HG03442 (cell line): ENCODE measurements at regions not wholly inside any gene's neighbourhood (a gene's known extent, or its start where the extent isn't known, plus 50 kb on each side); places are given as distances from the start of the nearest gene placed in this dataset.
A peak's percentile ranks its signal among the peaks of the same experiment; 100 is the strongest.

Experiments
- ATAC-seq: cut with Tn5 transposase; IDR thresholded peaks from one replicate; pipeline ENCODE4 v1.9.1; 2021; ENCODE audit warnings: mild to moderate bottlenecking, moderate library complexity; ENCODE audit not compliant: unreplicated experiment

DNA sequence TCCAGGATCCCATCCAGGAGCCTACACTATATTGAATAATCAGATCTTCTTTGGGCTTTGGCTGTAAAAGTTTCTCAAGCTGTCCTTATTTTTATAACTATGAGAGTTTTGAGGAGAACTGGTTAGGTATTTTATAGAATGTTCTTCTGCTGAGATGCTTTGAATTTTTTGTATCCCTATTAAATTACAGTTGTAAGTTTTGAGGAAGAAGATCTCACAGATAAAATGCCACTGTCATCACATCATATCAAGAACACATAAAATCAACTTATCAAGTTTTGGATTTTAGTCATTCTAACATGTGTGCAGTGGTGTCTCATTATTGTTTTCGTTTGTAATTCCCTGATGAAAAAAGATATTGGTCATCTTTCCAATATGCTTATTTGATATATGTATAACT lies 260.2 kb upstream of the COL3A1 start:
- ATAC-seq, result no peak

DNA sequence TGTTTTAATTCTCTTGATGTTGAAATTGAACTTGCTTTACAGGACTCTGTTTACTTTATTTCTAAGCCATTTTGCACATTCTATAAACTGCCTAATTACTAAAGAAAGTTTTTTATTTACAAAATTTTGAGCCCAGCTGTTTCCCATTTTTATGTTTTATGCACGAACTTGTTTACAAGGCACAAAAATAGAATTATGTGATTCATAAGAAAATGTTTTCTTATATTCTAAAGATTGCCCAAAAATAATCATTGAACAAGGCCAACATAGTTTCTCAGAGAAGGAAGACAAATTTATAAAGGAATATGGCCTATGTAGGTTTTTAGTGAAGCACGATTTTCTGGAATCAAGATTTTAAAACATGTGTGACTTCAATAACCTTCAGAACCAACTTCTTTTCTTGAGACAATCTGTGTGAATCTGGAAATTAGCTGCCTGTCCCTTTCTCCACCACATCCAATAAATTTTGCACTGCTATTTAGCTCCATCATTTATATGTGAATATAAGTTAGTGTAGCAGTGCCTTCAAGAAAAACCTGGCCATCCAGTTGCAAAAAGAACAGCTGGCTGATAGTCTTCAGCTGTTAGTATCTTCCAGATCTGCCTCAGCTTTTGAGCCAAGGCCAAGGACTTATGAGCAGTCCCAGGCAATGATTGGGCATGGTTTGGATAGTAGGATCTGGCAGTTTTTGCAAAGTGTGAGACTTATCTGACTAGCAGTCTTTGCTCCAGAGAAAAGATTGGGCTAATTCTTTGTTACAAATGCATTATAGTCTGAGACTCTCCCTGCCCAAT lies 253.2 kb upstream of the COL3A1 start:
- ATAC-seq, result no peak

DNA sequence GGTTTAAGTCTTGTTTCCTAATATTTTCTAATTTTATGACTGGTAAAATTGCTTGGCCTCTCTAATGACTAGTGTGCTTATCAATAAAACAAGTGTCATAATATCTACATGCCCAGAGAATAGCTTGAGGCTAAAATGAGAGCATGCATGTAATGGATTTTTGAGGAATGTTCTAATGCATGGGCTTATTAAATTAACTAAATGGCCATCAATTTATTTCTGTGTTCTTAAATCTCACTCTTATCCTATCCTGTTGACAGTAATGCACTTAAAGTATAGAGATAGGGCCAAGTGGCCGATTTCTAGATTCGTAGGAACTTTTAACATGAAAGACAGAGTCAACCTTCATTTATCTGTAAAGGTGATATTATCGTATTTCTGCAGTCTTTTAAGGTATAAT lies 252.4 kb upstream of the COL3A1 start:
- no peak for ATAC-seq

DNA sequence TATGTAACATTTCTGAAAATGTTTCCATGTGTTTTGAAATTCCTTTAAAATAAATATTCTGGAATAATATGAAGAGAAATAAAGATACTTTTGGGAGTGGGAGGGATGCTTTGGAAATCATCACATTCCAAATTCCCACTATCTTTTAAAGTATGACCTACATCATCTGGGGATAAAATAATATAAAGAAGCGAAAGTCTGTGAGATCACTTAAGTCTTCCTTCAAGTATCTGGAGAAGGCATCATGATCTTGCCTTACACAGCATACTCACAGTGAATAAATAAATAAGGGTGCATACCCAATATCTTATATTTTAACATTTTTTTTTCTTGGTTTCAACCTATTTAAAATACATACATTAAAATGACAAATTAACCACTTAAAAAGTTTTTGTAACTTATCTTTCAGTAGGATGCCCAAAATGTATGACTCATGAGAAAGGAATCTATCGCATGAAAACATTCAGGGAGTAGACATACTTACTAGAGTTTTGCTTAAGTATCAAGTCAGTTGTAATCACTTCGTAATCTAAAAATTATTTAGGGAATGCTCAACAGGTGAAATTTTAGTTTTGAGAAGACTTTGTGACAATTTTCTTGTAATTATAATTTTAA lies 248.3 kb upstream of the COL3A1 start:
- no peak for ATAC-seq

DNA sequence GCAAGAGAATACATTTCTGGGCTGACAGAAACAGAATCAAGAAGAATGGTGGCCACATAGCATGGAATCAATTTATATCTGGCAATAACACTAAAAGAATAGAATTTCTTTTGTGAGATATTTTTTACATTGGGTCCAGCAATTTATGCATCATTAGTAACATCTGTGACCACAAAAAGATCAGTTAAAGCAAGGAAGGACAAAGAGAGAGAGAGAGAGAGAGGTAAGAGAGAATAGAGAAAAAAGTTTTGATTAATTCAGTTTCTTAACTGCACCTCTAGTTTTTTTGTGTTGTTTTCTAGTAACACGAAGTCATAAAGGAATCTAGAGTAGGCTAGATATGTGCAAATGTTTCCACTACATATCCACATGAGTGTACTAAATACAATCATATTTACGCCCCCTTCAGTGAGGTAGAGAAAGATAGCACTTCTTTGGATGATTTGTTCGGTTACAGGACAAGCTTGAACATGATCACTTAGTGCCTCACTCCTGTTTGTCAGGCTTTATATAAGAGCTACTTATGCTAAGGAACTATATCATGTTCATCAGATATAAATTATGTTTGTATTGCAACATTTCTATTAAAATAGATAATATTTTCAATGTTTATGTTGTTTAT lies 247.4 kb upstream of the COL3A1 start:
- no peak for ATAC-seq

DNA sequence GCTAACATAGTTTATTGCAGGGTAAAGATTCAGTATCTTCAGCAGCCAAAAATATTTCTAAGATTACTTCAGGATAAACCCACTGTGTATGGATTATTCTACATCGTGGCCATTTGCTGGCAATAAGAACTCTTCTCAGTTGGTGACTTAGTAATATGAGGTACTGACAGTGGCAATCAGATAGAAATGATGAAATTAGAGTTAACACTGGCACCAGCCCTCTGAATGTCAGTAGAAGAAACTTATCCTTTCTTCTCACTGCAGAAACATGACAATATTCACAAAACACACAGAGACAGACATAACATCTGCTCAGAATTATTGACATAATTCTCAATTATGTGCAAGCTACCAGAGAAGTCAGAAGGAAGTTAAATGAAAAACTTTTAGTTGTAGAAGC lies 246.3 kb upstream of the COL3A1 start:
- ATAC-seq, result no peak

DNA sequence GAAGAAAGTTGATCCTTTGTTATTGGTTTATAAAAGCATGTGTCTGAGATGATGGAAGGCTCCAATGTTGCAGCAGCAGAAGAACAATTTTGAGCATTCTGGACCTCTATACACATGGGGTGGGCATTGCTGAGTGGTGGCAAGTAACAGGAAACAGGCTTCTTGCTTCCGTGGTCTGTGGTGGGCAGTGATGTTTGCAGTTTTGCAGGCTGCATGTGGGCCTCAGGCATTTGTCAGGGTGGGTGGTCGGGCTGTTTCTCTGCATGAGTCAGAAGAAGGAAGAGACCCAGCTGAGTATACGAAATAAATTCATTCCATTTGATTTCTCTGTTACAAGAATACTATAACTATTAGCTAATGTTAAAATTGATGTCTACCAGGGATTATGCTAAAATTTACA lies 239.5 kb upstream of the COL3A1 start:
- no peak for ATAC-seq

DNA sequence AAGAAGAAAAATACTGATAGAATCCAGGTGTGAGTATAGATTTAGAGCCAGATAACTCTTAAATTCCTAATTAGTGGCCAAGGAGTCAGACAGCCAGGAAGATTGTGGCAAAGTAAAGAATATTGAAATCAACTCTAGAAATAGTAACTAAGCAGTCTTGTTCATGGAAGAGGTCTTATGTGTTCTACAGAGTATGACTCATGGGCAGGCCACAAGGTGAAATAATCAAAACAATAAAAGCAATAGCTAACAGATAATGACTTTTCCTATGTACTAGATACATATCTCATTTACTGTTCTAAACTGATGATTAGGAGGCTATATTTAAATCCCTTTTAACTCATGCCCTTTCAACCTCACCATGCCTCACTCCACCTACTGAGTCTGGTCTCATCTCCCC lies 227.4 kb upstream of the COL3A1 start:
- no peak for ATAC-seq

DNA sequence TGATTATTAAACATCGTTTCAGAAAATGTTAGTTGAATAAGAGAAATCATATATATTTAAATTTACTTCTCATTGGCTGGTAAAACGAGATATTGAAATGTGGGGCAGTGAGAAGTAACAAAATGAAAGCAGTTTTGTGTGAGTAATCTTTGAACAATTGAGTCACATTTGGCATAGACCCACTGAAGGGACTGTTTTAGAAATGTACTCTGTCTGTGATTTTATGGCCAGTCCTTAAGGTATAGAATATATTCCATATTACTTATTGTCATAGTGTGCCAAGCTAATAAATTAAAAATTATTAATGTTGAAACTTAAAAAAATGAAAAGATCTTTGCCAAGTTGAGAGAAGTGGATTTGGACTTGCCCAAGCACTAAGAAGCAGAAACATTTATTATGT lies 222.4 kb upstream of the COL3A1 start:
- no peak for ATAC-seq

DNA sequence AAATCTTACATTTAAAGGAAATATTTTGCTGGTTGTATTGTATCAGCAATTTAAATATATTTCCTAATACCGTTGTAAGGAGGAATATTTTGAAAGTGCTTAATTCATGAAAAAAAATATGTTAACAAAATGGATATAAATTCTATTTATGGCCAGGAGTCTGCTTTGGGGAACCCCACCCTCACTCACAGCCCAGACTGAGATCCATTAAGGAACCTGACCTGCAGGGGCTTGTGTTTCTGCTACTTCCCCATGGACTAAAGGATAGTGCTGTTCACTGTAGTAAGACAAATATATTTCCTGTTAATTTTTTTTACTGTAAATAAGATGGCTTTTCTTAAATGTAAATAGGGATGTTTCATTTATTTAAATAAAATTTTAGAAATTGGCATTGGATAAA lies 221.9 kb upstream of the COL3A1 start:
- no peak for ATAC-seq

DNA sequence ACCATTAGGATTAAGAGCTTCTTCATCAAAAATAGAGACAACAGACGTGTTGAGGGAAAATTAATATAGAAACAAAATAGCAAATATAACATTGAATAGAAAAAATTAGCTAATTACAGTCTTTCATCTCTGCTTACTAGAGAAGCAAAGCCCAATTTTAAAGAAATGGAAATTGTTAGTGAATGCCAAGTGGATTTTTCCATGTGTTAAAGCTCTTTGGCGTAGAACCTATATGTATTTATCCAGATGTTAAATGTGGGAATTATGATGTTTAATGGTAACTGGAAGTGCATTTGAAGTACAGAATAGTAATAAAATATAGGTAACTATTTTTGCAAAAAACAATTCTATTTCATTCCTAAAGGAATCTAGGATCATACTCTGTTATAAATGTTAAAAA lies 212.0 kb upstream of the COL3A1 start:
- ATAC-seq, result no peak

DNA sequence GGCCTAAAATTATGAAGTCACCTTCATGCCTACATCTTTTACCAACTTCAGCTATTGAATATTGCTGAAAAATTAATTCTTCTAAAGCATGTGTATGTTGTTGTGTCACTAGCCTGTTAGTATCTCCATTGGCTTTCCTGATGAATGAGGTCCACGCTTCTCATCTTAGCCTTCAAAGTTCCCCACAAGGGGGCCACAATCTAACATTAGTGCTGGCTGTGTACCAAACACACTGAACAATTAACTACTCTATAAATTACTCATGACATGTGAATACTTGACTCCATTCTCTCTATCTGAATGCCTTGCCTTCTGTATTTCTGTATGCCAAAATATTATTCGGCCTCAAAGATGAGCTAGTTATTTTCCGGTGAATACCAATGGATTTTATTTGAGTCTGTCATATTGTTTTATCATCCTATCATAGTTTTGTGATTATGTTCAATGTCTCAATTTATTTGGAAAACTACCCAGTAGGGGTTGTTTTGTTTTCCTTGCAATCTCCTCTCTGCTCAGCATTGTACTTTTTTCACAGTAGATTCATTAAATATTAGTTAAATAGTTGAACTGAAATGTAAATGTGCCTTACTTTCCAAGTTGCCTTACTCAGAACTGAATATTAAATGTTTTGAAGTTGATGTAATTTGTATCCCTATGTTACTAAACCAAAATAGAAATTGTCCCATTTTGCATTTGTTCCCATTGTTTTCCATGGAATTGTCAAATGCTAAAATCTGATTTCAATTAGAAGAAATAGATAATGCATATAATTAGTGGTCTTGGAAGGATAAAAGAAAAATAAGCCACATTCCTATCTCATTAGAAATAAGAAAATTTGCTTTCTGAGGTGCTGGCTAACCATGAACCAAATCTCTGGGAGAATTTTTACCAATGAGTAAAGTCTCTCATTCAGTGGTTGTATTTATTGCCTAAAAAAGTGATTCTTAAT lies 208.4 kb upstream of the COL3A1 start:
- peak; percentile 71 for ATAC-seq

DNA sequence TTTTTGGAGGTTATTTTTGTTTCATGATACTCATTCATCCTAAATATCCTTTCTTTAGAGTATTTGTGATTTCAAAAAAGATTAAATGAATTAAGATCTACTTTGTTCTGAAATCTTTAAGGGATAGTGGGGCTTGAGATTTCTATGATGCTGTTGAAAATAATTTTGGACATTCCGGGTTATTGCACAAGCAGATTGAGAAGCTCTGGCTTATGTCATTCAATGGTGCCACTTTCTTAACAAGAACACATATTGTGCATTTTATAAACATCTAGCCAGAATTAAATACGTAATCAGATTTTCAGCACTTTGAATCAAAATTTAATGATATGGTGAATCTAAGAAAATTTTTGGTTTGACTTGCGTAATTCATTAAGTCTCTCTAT lies 207.7 kb upstream of the COL3A1 start:
- no peak for ATAC-seq

DNA sequence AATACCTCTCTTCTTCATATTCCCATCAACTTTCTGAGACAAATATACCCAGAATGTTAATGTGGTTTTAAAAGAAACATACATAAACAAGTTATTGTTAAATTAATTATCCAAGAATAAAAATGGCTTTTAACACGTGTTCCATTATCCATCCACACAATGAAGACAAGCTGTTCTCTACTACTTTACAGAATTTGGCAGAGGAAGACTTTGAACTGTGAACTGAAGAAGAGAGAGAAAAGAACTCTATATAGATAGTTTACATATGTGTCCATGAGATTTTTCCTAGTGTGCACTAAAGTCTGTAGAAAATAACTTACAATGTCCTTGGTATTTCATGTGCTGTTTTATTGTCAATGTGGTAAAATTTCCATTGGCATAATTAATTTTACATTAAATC lies 207.0 kb upstream of the COL3A1 start:
- no peak for ATAC-seq

DNA sequence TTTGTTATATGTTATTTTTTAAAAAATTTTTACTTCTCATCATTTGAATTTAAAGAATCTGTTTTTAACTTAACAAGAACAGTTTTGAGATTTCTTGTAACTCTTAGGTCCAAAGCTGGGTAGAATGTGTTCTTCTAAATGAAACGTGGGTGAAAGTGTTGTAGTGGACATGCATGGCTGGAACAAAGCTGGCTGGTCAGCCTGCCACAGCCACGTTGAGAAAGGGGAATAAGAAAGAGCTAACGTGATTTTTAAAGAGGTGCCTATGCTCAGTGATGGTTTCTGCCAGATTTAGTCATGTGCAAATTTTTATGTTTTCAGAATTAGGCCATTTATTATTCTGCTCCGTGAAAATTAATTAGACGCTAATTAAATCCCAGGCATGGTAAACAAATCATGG lies 203.9 kb upstream of the COL3A1 start:
- no peak for ATAC-seq

DNA sequence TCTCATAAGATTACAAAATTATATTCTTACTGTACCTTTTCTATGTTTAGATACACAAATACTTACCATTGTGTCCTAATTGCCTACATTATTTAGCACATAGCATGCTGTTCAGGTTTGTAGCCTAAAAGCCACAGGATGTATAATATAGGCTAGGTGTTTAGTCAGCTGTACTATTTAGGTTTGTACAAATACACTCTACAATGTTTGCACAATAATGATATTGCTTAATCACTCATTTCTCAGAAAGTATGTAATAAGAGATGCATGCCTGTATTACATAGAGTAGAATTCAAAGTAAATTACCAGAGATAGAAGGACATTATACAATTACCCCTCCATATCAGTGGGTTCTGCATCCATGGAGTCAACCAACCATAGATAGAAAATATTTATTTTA lies 201.1 kb upstream of the COL3A1 start:
- ATAC-seq, result no peak

DNA sequence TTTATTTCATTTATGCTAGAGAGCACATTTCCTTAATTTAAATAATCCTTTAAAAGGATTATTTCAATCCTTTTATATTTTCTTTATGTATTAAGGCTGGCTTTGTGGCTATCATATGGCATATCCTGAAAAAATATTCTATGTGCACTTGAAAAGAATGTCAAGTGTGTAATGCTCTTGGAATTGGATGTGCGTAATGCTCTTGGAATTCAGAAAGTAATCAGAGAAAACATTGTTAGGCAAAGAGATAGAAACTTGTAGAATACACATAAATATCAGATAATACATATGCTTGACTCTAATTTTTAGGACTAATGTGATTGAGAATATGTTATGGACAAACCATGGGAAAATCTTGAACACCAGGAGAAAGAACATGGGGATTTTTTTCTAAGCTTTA lies 197.5 kb upstream of the COL3A1 start:
- no peak for ATAC-seq

DNA sequence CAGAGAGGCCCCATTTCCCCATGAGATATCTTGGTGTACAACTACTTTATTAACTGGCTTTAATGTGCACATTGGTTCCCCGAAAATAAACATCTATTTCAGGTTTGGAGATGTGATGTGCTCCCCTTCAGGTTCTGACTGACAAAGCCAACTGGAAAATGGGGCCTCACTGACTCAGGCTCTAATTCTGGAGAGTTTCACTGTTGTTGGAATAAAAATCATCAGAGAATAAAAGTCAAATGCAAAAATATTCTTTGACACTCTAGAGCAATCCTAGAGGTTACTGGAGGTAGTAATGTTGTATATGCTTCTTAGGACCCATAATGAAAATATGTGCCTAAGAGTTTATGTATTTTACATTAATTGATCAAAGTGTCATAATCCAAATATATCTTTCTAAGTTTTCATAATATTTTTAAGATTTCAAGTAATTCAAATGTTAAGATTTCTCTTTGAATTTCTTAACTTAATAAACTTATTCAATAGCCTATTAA lies 189.9 kb upstream of the COL3A1 start:
- ATAC-seq, result no peak

DNA sequence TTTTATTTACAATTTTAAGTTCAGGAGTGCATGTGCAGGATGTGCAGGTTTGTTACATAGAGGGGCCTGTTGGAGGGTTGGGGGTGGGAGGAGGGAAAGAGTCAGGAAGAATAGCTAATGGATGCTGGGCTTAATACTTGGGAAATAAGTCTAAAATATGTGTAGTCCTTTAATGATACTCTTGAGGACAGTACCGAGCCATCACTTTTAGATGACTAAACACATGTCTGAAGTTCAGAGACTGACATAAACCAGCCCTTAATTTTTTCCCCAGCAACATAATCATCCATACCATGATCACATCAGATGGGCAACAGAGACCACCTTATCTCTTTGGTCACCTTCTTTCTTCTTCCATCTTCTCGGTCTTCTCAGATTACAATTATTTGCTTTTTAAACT lies 189.1 kb upstream of the COL3A1 start:
- ATAC-seq, result no peak

DNA sequence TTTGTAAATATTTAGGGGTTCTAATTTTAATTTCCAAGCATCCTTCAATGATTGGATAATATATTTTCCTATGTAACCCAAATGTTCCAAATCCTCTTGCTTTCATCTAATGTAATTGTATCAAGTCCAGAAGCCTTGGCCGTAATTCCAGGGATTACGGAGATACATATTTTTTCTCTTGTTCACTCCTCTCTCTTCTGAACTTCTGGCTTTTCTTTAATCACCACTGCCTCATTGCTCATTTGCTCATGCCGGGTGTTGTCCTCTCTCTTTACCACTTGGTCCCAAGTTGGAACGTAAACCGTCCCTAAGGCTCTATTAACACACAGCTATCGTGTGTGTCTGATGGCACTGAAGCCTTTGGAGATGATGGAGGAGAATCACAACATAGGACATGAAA lies 188.7 kb upstream of the COL3A1 start:
- no peak for ATAC-seq

DNA sequence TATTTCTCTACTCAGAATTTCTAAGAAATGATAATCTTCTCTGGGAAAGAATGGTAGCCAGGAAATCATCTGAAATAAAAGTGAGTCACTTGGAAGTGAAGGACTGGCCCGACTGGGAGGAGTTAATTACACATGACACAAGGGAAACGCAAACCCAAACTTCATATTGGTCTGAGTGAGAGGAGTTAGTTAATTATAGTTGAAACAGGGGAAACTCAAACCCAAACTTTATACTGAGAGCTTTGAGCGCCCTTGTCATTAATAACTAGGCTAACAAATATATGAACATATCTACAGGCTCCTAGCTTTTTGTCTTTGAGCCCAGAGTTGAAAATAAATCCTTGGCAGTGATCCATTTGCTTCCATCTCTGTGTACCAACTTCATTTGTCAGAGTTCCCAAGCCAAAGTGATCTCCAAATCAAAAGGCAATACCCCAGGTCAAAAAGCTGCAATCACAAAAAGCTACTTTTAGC lies 187.8 kb upstream of the COL3A1 start:
- ATAC-seq, result no peak
